ENCODE measurements at regions not wholly inside any gene's neighbourhood (a gene's known extent, or its start where the extent isn't known, plus 50 kb on each side); places are given as distances from the start of the nearest gene placed in this dataset.
A peak's percentile ranks its signal among the peaks of the same experiment; 100 is the strongest.

DNA sequence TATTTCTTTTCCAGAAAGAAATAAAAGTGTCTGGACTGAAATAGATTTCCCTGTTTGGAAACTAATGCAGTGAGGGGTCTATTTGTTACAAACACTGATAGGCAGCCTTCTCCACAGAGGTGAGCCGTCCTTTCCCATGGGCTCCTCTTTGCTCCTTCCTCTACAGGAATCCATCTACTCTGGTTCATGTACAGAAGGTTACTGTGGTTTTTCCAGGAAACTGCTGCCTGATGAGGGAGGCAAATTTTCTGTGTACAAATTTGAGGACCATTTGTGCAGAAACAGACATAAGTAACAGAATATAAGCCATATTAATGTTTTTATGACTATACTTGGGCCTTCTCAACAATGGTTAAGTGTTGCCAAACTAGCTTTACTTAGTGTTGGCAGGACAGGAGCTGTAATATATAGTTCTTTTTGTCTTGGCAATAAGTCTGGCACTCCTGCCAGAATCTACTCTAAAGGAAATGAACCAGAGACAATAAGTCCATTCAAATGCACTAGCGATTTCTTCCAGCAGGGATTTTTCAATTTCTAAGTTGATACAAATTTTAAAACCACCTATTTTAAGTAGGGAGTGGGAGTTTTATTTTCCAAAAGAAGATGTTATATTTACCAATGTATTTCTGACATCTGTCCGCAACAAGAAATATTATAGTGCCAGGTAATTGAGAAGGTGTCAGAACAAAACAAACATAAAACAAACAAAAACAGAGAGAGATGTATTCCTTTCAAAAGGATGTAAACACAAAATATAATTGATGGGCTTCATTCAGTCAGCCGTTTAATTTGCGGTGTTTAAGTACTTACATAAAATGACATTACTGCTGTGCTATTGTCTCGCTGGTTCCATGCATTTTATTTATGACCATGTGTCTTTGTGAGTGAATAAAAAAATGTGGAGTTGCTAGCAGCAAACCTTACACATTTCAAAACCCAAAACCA is 91.0 kb upstream of the NFE2L3 start:
- H3K27ac ChIP-seq (ENCODE audit: low read length): no peak overlapping the region
- H3K4me3 ChIP-seq (ENCODE audit: low read length): peak overlapping the region; percentile 19; the same call in 1 of the 2 replicates
- ChIA-PET POLR2A (ENCODE audit: unreplicated experiment) (no interaction called here), CTCF (interaction anchor here (0.6 kb wide), 1 partner anchor 207 kb away, joined by 4 read pairs; no protein-coding TSS in a partner anchor)
- H3K4me2 ChIP-seq (ENCODE audit: low read length): peak overlapping the region; percentile 48
- no peaks in the 10 kb centered on the region for H3K79me2 ChIP-seq (ENCODE audit: low read length)
- intact Hi-C loops (cut with micrococcal nuclease): loop anchor here (1.0 kb wide), 1 partner anchor 168 kb away; no protein-coding TSS in a partner anchor
- TF ChIP-seq, protein P1, sequence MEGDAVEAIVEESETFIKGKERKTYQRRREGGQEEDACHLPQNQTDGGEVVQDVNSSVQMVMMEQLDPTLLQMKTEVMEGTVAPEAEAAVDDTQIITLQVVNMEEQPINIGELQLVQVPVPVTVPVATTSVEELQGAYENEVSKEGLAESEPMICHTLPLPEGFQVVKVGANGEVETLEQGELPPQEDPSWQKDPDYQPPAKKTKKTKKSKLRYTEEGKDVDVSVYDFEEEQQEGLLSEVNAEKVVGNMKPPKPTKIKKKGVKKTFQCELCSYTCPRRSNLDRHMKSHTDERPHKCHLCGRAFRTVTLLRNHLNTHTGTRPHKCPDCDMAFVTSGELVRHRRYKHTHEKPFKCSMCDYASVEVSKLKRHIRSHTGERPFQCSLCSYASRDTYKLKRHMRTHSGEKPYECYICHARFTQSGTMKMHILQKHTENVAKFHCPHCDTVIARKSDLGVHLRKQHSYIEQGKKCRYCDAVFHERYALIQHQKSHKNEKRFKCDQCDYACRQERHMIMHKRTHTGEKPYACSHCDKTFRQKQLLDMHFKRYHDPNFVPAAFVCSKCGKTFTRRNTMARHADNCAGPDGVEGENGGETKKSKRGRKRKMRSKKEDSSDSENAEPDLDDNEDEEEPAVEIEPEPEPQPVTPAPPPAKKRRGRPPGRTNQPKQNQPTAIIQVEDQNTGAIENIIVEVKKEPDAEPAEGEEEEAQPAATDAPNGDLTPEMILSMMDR (conservative IDR thresholded peaks at IDR 0.05; ENCODE audit: low read depth, low read length): no peak
- TF ChIP-seq EZH2 (IDR thresholded peaks at IDR 0.05; ENCODE audit: low read length, unreplicated experiment) (no peak), EZH2phosphoT487 (IDR thresholded peaks at IDR 0.05; ENCODE audit: borderline replicate concordance, low read length) (no peak)
- no TSS peak for BruUV-seq (replicated peaks)
- H3K9ac ChIP-seq (ENCODE audit: low read length): no peak overlapping the region
- no peaks in the 10 kb centered on the region for H3K4me1 ChIP-seq (ENCODE audit: insufficient read depth, low read length)
- no peaks in the 10 kb centered on the region for H3F3A ChIP-seq (ENCODE audit: low read length, unreplicated experiment)
- no peaks in the 10 kb centered on the region for H3K36me3 ChIP-seq (ENCODE audit: low read depth, low read length)
- ATAC-seq (peak; percentile 29), DNase-seq (no peak)
- no peaks in the 10 kb centered on the region for H3K9me3 ChIP-seq (ENCODE audit: low read length)
- peaks cover 22% of the 10 kb centered on the region for H3K27me3 ChIP-seq (ENCODE audit: low read length)
- peak overlapping the region; percentile 13; the same call in 1 of the 2 replicates for H2AFZ ChIP-seq (ENCODE audit: low read length)
- no peaks in the 10 kb centered on the region for H4K20me1 ChIP-seq (ENCODE audit: low read length)
- H3K9me2 ChIP-seq (replicated peaks; ENCODE audit: low read length): no peaks in the 10 kb centered on the region

DNA sequence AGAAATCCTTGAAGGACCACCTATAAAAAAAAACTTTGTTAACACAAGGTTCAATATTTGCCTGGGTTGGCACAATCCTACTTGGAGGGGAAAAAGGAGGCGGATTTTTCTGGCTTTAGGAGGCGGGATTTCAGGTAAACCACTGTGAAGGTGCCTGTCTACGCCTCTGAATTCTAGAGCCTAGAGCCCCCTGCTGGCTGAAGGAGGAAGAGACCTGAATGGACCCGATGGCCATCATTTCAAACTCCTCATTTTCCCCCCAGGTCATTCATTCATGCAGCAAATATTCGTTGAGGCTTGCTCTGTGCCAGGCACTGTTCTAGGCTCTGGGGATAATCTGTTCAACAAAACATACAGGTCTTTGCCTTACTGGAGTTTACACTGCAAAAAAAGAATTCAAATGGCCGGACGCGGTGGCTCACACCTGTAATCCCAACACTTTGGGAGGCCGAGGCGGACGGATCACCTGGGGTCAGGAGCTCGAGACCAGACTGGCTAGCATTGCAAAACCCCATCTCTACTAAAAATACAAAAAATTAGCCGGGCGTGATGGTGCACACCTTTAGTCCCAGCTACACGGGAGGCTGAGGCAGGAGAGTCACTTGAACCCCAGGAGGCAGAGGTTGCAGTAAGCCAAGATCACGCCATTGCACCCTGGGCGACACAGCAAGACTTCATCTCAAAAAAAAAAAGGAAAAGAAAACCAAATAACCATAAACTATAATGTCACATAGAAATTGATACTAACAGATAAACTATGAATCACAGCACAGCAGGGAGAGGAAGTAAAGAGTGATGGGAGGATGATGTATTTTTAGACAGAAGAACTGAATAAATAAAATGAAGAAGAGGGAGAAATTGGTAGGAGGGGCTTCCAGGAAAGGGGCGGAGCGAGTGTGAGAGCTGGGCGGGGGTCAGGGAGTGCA is 90.1 kb upstream of the NFE2L3 start:
- Histone ChIP-seq H2AFZ (ENCODE audit: low read length) (peak overlapping the region; percentile 13; the same call in 1 of the 2 replicates), H3K36me3 (ENCODE audit: low read depth, low read length) (no peaks in the 10 kb centered on the region), H3K27me3 (ENCODE audit: low read length) (peaks cover 18% of the 10 kb centered on the region), H3K4me1 (ENCODE audit: insufficient read depth, low read length) (no peaks in the 10 kb centered on the region), H3K4me2 (ENCODE audit: low read length) (peak overlapping the region; percentile 48), H3K9me3 (ENCODE audit: low read length) (no peaks in the 10 kb centered on the region), H3F3A (ENCODE audit: low read length, unreplicated experiment) (no peaks in the 10 kb centered on the region), H4K20me1 (ENCODE audit: low read length) (no peaks in the 10 kb centered on the region), H3K4me3 (ENCODE audit: low read length) (peak overlapping the region; percentile 19; the same call in 1 of the 2 replicates), H3K79me2 (ENCODE audit: low read length) (no peaks in the 10 kb centered on the region), H3K9ac (ENCODE audit: low read length) (no peak overlapping the region), H3K9me2 (replicated peaks; ENCODE audit: low read length) (no peaks in the 10 kb centered on the region), H3K27ac (ENCODE audit: low read length) (no peak overlapping the region)
- ATAC-seq (peak; percentile 93), DNase-seq (peak; percentile 80)
- CTCF ChIA-PET: no interaction called here
- BruUV-seq (replicated peaks): no TSS peak
- TF ChIP-seq EZH2phosphoT487 (IDR thresholded peaks at IDR 0.05; ENCODE audit: borderline replicate concordance, low read length) (no peak), EZH2 (IDR thresholded peaks at IDR 0.05; ENCODE audit: low read length, unreplicated experiment) (no peak)
- TF ChIP-seq, protein P1 (conservative IDR thresholded peaks at IDR 0.05; ENCODE audit: low read depth, low read length): peak; percentile 79
- POLR2A ChIA-PET (ENCODE audit: unreplicated experiment): no interaction called here
- intact Hi-C loops (cut with micrococcal nuclease): loop anchor here (1.0 kb wide), 1 partner anchor 169 kb away; no protein-coding TSS in a partner anchor

Data from PC-3 (cell line).